Activated naive CD8-positive, alpha-beta T cell treated with anti-CD3 and anti-CD28 coated beads for 36 hours (primary cell): ENCODE measurements at regions not wholly inside any gene's neighbourhood (a gene's known extent, or its start where the extent isn't known, plus 50 kb on each side); places are given as distances from the start of the nearest gene placed in this dataset.

Experiments
- DNase-seq: peaks from one replicate; pipeline ENCODE4 v3.0.0; 2021
- H3K27ac Mint-ChIP-seq: one replicate; pipeline ENCODE4 v1.8.0; 2022; ENCODE audit warnings: mild to moderate bottlenecking, moderate library complexity, mixed read lengths
- H3K27me3 Mint-ChIP-seq: one replicate; pipeline ENCODE4 v1.8.0; 2022; ENCODE audit warnings: mild to moderate bottlenecking, mixed read lengths
- H3K36me3 Mint-ChIP-seq: one replicate; pipeline ENCODE4 v1.8.0; 2021; ENCODE audit warnings: mild to moderate bottlenecking, mixed read lengths
- H3K4me1 Mint-ChIP-seq: one replicate; pipeline ENCODE4 v1.8.0; 2021; ENCODE audit warnings: mixed read lengths
- H3K4me3 Mint-ChIP-seq: one replicate; pipeline ENCODE4 v1.8.0; 2022; ENCODE audit warnings: mild to moderate bottlenecking, moderate library complexity, mixed read lengths
- H3K9me3 Mint-ChIP-seq: one replicate; pipeline ENCODE4 v1.8.0; 2022; ENCODE audit warnings: mixed read lengths

DNA sequence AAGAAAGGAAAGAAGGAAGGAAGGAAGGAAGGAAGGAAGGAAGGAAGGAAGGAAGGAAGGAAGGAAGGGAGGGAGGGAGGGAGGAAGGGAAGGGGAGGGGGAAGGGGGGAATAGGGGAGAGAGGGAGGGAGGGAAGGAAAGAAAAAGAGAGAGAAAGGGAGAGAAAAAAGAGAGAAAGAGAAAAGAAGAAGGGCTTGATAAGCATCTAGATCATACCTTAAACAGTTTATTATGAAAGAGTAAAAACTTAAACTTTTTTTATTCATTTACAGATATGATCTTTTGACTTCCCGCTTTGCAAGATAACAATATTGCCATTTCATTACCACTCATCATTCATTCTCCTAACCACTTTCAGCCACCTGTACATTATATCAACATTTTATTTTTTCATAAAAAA lies 53.6 kb upstream of the TMEM106B start:
- Mint-ChIP-seq H3K27ac (no peak overlapping the region), H3K9me3 (no peaks in the 10 kb centered on the region), H3K4me1 (peaks cover 2% of the 10 kb centered on the region), H3K27me3 (no peaks in the 10 kb centered on the region), H3K36me3 (no peaks in the 10 kb centered on the region), H3K4me3 (no peak overlapping the region)
- DNase-seq = no peak

- no peak overlapping the region for H3K4me3 Mint-ChIP-seq
- peaks cover 2% of the 10 kb centered on the region for H3K4me1 Mint-ChIP-seq
- no peak for DNase-seq
- H3K36me3 Mint-ChIP-seq = no peaks in the 10 kb centered on the region
- no peaks in the 10 kb centered on the region for H3K27me3 Mint-ChIP-seq
- H3K9me3 Mint-ChIP-seq = no peaks in the 10 kb centered on the region
- H3K27ac Mint-ChIP-seq = no peak overlapping the region
Measured at GRCh38 chr7:12158334-12159060, 52.6 kb upstream of the TMEM106B start.

GRCh38 chr7:12161146-12161545 lies 49.9 kb upstream of the TMEM106B start:
- Mint-ChIP-seq H3K9me3 (peaks cover 2% of the 10 kb centered on the region), H3K36me3 (no peaks in the 10 kb centered on the region), H3K27ac (no peak overlapping the region), H3K4me1 (peaks cover 2% of the 10 kb centered on the region), H3K4me3 (no peak overlapping the region), H3K27me3 (no peaks in the 10 kb centered on the region)
- no peak for DNase-seq
